ENCODE measurements at regions not wholly inside any gene's neighbourhood (a gene's known extent, or its start where the extent isn't known, plus 50 kb on each side); places are given as distances from the start of the nearest gene placed in this dataset.

GRCh38 chr20:6700563-6701329 lies 66.7 kb upstream of the BMP2 start:
- Histone ChIP-seq H3K4me3 (ENCODE audit: low read length) (no peak overlapping the region), H2AFZ (ENCODE audit: low read depth, low read length) (no peak overlapping the region), H3K4me2 (ENCODE audit: low read length) (no peak overlapping the region), H3K9me3 (ENCODE audit: low read length) (no peaks in the 10 kb centered on the region), H3K27me3 (ENCODE audit: insufficient read depth, low read depth, low read length) (no peaks in the 10 kb centered on the region), H4K20me1 (ENCODE audit: insufficient read depth) (no peaks in the 10 kb centered on the region), H3K36me3 (ENCODE audit: insufficient read depth, low read length) (no peaks in the 10 kb centered on the region), H3K9me2 (ENCODE audit: insufficient read depth, low read length) (no peaks in the 10 kb centered on the region), H3F3A (ENCODE audit: insufficient read depth, low read length, poor library complexity, severe bottlenecking) (no peaks in the 10 kb centered on the region), H3K27ac (ENCODE audit: low read length) (no peak overlapping the region), H3K9ac (ENCODE audit: low read length) (no peak overlapping the region), H3K79me2 (replicated peaks; ENCODE audit: insufficient read depth, low read length) (no peaks in the 10 kb centered on the region)
- TF ChIP-seq CTCF (IDR thresholded peaks at IDR 0.05; ENCODE audit: poor library complexity, severe bottlenecking) (no peak), RAD21 (conservative IDR thresholded peaks at IDR 0.05) (no peak), MXI1 (conservative IDR thresholded peaks at IDR 0.05; ENCODE audit: poor library complexity, severe bottlenecking) (no peak), EZH2 (IDR thresholded peaks at IDR 0.05; ENCODE audit: borderline replicate concordance, insufficient read depth, low read length, poor library complexity, severe bottlenecking) (no peak), SMC3 (conservative IDR thresholded peaks at IDR 0.05; ENCODE audit: poor library complexity) (no peak), TAF1 (IDR thresholded peaks at IDR 0.05; ENCODE audit: low read depth) (no peak), REST (IDR thresholded peaks at IDR 0.05; ENCODE audit: borderline replicate concordance) (no peak), POLR2AphosphoS5 (IDR thresholded peaks at IDR 0.05) (no peak), EP300 (conservative IDR thresholded peaks at IDR 0.05; ENCODE audit: poor library complexity, severe bottlenecking) (no peak)

- H3K9ac ChIP-seq (ENCODE audit: low read length) = no peak overlapping the region
- H4K20me1 ChIP-seq (ENCODE audit: insufficient read depth) = no peaks in the 10 kb centered on the region
- no peak overlapping the region for H2AFZ ChIP-seq (ENCODE audit: low read depth, low read length)
- no peaks in the 10 kb centered on the region for H3K36me3 ChIP-seq (ENCODE audit: insufficient read depth, low read length)
- H3K4me3 ChIP-seq (ENCODE audit: low read length) = no peak overlapping the region
- H3K27ac ChIP-seq (ENCODE audit: low read length) = no peak overlapping the region
- TF ChIP-seq SMC3 (conservative IDR thresholded peaks at IDR 0.05; ENCODE audit: poor library complexity) (no peak), POLR2AphosphoS5 (IDR thresholded peaks at IDR 0.05) (no peak), RAD21 (conservative IDR thresholded peaks at IDR 0.05) (no peak), CTCF (IDR thresholded peaks at IDR 0.05; ENCODE audit: poor library complexity, severe bottlenecking) (no peak), REST (IDR thresholded peaks at IDR 0.05; ENCODE audit: borderline replicate concordance) (no peak), EZH2 (IDR thresholded peaks at IDR 0.05; ENCODE audit: borderline replicate concordance, insufficient read depth, low read length, poor library complexity, severe bottlenecking) (no peak), TAF1 (IDR thresholded peaks at IDR 0.05; ENCODE audit: low read depth) (no peak)
- no peaks in the 10 kb centered on the region for H3K27me3 ChIP-seq (ENCODE audit: insufficient read depth, low read depth, low read length)
- H3K79me2 ChIP-seq (replicated peaks; ENCODE audit: insufficient read depth, low read length) = no peaks in the 10 kb centered on the region
- no peaks in the 10 kb centered on the region for H3K9me3 ChIP-seq (ENCODE audit: low read length)
- no peaks in the 10 kb centered on the region for H3K9me2 ChIP-seq (ENCODE audit: insufficient read depth, low read length)
- no peak overlapping the region for H3K4me2 ChIP-seq (ENCODE audit: low read length)
- no peaks in the 10 kb centered on the region for H3F3A ChIP-seq (ENCODE audit: insufficient read depth, low read length, poor library complexity, severe bottlenecking)
Measured at GRCh38 chr20:6699921-6700562, 67.4 kb upstream of the BMP2 start.
